Mucosa of stomach (tissue), 1 donor: ENCODE measurements at regions not wholly inside any gene's neighbourhood (a gene's known extent, or its start where the extent isn't known, plus 50 kb on each side); places are given as distances from the start of the nearest gene placed in this dataset.

Source experiments
- H3K27me3 ChIP-seq: one replicate; pipeline ENCODE4 v1.7.0; 2013; ENCODE audit warnings: mild to moderate bottlenecking, low read length; ENCODE audit not compliant: control insufficient read depth, insufficient read depth
- H3K36me3 ChIP-seq: one replicate; pipeline ENCODE4 v1.7.0; 2013; ENCODE audit warnings: low read length; ENCODE audit not compliant: control insufficient read depth, insufficient read depth
- H3K4me1 ChIP-seq: one replicate; pipeline ENCODE4 v1.7.0; 2013; ENCODE audit warnings: mild to moderate bottlenecking, low read length; ENCODE audit not compliant: control insufficient read depth, insufficient read depth
- H3K4me3 ChIP-seq: one replicate; pipeline ENCODE4 v1.7.0; 2013; ENCODE audit warnings: low read length
- H3K9ac ChIP-seq: one replicate; pipeline ENCODE4 v1.7.0; 2013; ENCODE audit warnings: mild to moderate bottlenecking, low read length, moderate library complexity
- H3K9me3 ChIP-seq: one replicate; pipeline ENCODE4 v1.7.0; 2013; ENCODE audit warnings: mild to moderate bottlenecking, low read length, moderate library complexity; ENCODE audit not compliant: control insufficient read depth
- donor health status: Pancreatic carcinoma.

DNA sequence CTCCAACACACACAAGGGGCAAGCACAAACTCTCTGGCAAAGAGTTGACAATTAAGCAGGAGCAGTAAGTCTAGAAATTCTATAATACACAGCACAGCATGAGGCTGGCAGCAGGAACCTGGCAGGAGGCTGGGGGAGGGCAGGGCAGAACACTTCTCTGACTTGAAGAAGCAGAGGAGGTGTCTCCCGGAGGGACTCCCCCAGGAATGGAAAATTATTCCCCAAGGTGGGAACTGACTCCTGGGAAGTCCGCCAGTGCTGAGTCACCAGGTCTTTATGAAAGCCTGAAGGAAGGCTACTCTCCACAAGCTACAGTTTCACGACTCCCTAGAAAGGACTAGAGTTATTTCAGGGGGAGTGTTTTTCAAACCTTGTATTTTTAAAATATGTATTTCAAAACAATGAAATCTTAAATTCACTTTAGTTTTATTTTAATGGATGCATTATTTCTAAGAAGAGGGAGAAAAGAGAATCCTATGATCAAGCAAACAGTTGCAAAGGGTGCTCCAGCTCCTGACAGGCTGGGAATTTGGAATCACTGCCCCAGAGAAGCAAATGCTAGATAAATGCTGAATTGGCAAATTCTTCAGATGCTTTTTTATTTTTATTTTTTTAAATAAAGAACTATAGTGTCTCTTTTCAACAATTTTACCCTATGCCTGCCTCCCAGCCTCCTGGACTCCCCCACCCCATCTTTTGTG lies 192.8 kb downstream of the LY86 start:
- Histone ChIP-seq H3K36me3 (no peaks in the 10 kb centered on the region), H3K9me3 (no peaks in the 10 kb centered on the region), H3K27me3 (no peaks in the 10 kb centered on the region), H3K4me3 (no peak overlapping the region), H3K4me1 (no peaks in the 10 kb centered on the region), H3K9ac (no peak overlapping the region)

DNA sequence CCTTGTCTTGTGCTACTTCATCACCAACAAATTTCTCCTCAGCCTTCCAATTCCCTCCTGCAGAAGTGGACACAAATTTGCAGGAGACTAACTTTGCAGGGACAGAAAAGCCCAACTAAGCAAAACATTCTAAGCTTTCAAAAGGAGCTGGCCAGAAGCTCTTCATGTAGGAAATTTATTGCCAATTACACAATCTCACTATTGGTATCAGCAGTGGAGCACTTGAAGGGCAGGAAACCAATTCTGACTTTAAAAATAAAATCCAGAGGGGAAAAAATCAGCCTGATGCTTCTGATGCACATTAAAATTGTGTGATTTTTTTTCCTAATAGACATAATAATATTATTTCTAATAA lies 193.3 kb downstream of the LY86 start:
- Histone ChIP-seq H3K27me3 (no peaks in the 10 kb centered on the region), H3K9ac (no peak overlapping the region), H3K9me3 (no peaks in the 10 kb centered on the region), H3K4me3 (no peak overlapping the region), H3K4me1 (no peaks in the 10 kb centered on the region), H3K36me3 (no peaks in the 10 kb centered on the region)

DNA sequence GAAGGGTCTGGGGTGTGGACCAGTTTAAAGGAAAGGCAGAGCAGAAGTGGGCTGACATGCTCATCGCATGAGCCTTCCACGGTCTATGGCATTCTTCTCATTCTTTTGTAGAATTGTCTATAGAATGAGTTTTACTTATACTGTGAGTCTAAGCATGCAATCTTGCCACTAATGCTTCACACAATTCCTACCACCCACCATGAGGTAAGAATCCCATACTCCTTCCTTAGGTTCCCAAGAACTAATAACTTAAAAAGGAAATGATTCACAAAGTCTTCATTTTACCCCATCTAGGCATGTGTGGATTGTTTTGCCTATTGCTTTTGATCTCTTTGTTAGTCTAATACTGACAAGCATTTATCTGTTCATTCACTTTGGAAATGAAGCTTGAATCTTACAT lies 195.2 kb downstream of the LY86 start:
- Histone ChIP-seq H3K4me1 (peaks cover 7% of the 10 kb centered on the region), H3K9ac (no peak overlapping the region)

DNA sequence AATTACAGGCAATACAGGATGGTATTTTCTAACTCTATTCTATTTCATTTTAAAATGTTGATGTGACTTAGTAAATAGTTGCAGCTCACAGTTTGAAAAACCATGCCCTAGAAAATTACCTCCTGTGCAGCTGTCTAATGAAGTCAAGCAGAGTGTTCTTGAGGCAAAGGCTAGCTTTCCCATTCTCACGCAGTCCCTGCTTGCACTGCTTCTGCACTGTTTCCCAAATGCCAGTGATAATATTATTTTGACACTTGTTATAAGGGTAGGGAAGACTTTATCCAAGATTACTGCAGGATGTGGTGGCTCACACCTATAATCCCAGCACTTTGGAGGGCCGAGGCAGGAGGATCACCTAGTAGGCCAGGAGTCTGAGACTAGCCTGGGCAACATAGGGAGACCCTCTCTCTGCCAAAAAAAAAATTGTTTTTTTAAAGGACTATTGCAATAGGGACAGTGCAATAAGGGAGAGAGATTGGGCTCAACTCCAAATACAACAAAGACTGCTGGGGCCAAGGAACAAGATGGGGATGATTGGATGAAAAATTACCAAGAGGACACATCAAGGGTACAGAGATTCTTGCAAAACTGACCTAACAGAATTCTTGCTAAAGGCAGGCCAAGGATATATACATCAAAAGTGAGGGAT lies 196.1 kb downstream of the LY86 start:
- Histone ChIP-seq H3K4me3 (no peak overlapping the region), H3K9ac (no peak overlapping the region), H3K9me3 (no peaks in the 10 kb centered on the region), H3K36me3 (no peaks in the 10 kb centered on the region), H3K4me1 (peaks cover 8% of the 10 kb centered on the region), H3K27me3 (no peaks in the 10 kb centered on the region)

More for the DNA sequence above, 195.2 kb downstream of the LY86 start:
- H3K9me3 ChIP-seq: no peaks in the 10 kb centered on the region
- no peaks in the 10 kb centered on the region for H3K27me3 ChIP-seq
- H3K4me3 ChIP-seq: no peak overlapping the region
- H3K36me3 ChIP-seq: no peaks in the 10 kb centered on the region

DNA sequence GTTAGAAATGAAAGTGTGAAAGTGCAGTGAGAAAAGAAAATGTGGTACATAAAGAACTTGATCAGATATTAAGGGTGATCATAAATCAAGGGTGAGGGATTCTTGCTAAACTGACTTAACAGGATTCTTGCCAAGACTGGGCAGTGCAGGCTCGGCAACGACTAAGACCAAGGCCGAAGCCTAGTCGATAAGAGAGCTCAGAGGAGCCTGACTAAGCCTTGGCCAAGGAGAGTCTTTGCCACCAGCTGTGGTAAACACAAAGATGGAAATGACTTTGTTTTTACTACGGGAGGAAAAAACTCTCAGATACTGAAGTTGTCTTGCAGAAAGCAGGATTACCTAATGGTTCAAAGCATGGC lies 196.6 kb downstream of the LY86 start:
- Histone ChIP-seq H3K9me3 (no peaks in the 10 kb centered on the region), H3K4me3 (no peak overlapping the region), H3K9ac (no peak overlapping the region), H3K36me3 (no peaks in the 10 kb centered on the region), H3K4me1 (peaks cover 8% of the 10 kb centered on the region), H3K27me3 (no peaks in the 10 kb centered on the region)

DNA sequence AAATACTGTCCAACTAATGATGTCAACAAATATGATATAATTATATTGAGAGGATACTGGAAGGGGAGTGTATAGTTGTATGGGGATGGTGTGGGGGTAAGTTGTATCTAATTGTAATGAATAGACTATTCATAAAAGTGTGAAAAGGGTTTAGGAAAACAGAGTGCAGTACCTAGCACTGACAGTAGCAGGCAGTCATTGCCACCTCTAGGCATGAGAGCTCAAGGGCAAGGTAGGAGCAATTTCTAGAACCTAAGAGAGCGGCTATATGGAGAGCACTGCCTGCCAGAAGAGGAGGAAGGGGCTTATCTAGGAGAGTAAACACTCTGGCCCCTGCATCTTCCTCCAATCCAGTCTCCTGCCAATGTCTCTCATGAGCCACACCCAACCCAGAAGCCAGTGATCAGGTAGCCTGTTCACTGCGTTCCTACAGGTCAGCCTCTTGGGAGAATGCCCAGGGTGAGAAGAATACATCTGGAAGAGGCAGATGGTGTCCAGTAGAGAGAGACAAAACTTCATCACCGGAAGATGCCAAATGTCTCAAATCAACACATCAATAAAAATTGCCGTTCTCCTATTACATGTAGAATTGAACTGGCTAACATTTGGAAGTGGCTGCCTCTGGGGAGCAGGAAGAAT lies 200.0 kb downstream of the LY86 start:
- H3K4me3 ChIP-seq: no peak overlapping the region
- no peak overlapping the region for H3K9ac ChIP-seq
- no peaks in the 10 kb centered on the region for H3K36me3 ChIP-seq
- H3K4me1 ChIP-seq: peaks cover 8% of the 10 kb centered on the region
- H3K9me3 ChIP-seq: no peaks in the 10 kb centered on the region
- H3K27me3 ChIP-seq: no peaks in the 10 kb centered on the region

DNA sequence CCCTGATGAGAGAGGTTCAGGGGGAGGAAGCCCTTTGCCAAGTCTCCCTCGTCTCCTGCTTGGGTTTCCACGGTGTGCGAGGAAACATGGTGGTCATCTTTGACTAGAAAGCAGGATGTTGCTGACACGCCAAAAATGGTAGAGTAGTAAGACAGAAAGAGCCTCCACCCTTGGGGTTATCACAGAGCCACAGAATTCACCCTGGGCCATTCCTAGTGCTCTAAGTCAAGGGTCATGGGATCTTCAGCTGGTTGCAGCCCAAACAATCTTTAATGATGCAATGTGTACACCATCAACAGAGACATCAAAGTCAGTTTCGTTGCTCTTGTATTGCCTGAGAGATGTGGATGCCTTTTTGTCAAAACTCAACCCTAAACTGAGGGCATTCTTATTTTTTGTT lies 201.9 kb downstream of the LY86 start:
- no peaks in the 10 kb centered on the region for H3K9me3 ChIP-seq
- H3K4me1 ChIP-seq: peaks cover 8% of the 10 kb centered on the region
- no peak overlapping the region for H3K4me3 ChIP-seq
- no peak overlapping the region for H3K9ac ChIP-seq
- no peaks in the 10 kb centered on the region for H3K27me3 ChIP-seq
- H3K36me3 ChIP-seq: no peaks in the 10 kb centered on the region

DNA sequence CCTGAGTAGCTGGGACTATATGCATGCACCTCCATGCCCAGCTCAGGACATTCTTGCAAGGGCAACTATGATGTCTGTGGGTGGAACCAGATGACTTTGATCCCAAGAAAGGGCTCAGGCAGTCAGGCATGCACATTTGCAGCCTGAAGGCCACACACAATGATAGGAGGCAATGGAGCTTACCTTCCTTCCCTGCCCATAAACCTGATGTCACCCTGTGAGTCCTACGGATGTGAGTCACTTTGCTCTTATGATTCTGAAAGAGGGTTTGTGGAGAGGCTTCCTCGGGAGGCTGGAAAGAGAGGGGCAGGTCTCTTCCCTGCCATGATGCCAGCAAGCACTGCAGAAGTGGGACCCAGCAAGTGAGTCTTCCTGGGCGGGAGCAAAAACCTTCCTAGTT lies 202.4 kb downstream of the LY86 start:
- no peaks in the 10 kb centered on the region for H3K27me3 ChIP-seq
- no peak overlapping the region for H3K4me3 ChIP-seq
- no peak overlapping the region for H3K9ac ChIP-seq
- no peaks in the 10 kb centered on the region for H3K9me3 ChIP-seq
- no peaks in the 10 kb centered on the region for H3K36me3 ChIP-seq
- peaks cover 8% of the 10 kb centered on the region for H3K4me1 ChIP-seq

DNA sequence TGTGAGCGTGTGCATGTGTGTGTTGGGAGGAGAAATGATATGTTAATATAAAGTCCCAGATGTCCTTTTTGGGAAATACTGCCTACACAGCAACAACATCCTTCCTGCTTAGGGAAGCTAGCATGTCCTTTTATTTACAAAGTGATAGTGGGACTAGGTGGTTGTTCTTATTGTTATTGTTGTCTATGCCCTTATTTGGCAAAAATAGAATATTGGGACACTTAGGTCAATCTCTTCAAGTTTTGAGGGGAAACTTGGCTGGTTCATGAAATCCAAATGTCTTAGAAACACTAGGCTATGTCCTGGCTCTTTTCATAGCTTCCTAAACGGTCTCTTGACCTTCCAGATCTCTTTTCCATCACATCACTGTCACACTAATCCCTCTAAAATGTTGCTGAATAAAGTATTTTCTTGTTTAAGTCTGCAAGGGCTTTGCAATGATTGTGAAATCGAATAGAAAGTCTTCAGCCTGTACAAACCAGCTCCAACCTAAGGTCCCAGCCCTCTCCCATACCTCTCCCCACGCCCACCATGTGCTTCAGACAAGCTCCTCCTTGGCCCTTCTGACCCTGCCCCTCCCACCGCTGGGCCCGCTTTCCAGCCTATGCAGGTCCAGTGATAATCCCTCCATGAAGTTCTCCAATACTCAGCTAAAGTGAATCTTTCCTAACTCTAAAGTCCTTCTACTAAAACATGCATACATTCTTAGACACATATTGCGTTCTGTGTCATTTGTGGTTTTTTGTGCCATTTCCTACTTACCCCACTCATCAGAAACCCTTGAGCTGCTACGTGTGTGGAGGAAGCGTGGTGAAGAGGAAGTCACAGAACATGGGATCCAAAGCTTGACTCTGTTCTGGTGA lies 205.1 kb downstream of the LY86 start:
- H3K27me3 ChIP-seq: no peaks in the 10 kb centered on the region
- no peaks in the 10 kb centered on the region for H3K9me3 ChIP-seq
- no peak overlapping the region for H3K9ac ChIP-seq
- H3K4me3 ChIP-seq: no peak overlapping the region
- H3K4me1 ChIP-seq: peaks cover 2% of the 10 kb centered on the region
- H3K36me3 ChIP-seq: no peaks in the 10 kb centered on the region

DNA sequence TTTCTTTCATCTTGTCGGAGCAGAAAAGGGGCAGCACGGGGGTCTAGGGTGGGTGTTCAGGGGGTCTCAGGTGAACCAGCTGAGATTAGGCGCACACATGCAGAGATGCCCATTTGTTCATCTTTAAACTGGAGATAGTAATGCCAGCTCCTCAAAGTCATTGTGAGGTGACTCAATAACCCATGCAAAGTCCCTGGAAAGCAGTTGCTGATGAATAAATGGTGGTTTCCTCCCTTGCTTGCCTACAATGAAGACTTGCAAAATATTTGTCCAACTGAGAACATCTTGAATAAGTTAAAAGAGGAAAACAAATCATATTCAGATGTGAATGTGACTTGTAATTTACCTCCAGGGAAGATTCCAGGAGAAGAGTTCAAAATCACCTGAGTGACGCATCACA lies 206.9 kb downstream of the LY86 start:
- Histone ChIP-seq H3K27me3 (no peaks in the 10 kb centered on the region), H3K4me3 (no peak overlapping the region), H3K36me3 (no peaks in the 10 kb centered on the region), H3K9me3 (no peaks in the 10 kb centered on the region), H3K4me1 (no peaks in the 10 kb centered on the region), H3K9ac (no peak overlapping the region)

DNA sequence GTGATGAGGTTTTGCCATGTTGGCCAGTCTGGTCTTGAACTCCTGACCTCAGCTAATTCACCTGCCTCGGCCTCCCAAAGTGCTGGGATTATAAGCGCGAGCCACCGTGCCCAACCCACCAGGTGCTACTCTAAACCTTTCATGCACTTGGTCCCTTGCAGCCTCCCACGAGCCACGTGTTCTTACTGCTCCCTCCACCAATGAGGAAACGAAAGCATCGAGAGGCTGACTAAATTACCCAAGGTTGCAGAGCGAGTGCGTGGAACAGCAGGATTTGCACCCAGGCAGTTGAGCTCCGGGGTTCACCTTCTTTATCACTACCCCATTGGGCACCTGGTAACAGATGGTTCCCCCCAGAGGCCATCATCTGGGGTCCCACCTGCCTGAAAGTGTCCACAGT lies 208.3 kb downstream of the LY86 start:
- Histone ChIP-seq H3K27me3 (no peaks in the 10 kb centered on the region), H3K9ac (no peak overlapping the region), H3K9me3 (no peaks in the 10 kb centered on the region), H3K36me3 (no peaks in the 10 kb centered on the region), H3K4me1 (no peaks in the 10 kb centered on the region), H3K4me3 (no peak overlapping the region)

DNA sequence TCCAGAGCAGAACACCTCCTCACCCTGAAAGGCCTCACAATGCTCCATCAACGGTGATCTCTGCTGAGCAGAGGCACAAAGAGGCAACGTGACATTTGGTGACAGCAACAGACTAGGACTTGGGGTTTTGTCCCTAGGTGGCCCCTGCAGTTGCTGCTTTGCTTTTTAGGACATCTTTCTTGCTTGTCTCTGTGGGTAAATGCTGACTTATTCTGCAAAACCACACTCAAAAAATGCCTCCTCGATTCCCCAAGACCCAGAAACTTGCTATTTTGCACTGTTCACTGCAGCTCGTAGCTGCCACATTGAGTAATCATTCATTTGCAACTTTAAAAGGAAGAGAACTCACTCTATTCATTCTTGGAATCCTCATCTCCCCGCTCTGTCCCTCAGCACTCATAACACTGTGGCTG lies 209.9 kb downstream of the LY86 start:
- no peaks in the 10 kb centered on the region for H3K36me3 ChIP-seq
- no peak overlapping the region for H3K9ac ChIP-seq
- no peaks in the 10 kb centered on the region for H3K27me3 ChIP-seq
- H3K4me3 ChIP-seq: no peak overlapping the region
- H3K9me3 ChIP-seq: no peaks in the 10 kb centered on the region
- peaks cover 2% of the 10 kb centered on the region for H3K4me1 ChIP-seq
